ENCODE measurements at regions not wholly inside any gene's neighbourhood (a gene's known extent, or its start where the extent isn't known, plus 50 kb on each side); places are given as distances from the start of the nearest gene placed in this dataset.

DNA sequence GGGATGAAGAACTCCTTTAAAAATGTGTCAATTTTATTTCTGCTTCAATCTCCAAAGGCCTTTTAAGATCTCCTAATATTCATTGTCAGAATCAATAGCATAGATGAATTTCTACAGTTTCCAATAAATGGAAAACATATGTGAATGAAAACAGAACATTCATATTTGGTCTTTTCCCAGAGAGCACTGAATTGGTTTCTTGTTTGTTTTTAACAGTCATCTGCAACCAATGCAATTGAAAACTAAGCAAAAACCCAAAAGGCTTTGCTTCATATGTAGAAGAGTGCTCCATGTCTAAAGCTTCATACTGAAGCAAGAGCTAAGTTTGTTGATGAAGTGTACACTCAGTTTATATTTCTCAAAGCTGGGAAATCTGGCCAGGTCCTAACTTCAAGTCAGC is 426.5 kb upstream of the CDIN1 start (continued):
- TF ChIP-seq POU2F2 (IDR thresholded peaks at IDR 0.05; ENCODE audit: borderline replicate concordance, low read depth, low read length) = no peak
- no peak for TF ChIP-seq TARDBP (IDR thresholded peaks at IDR 0.05; ENCODE audit: borderline replicate concordance)
- TF ChIP-seq SMARCA5 (IDR thresholded peaks at IDR 0.05) = no peak
- TF ChIP-seq BACH1 (IDR thresholded peaks at IDR 0.05; ENCODE audit: borderline replicate concordance) = no peak

- no peaks in the 10 kb centered on the region for H3K79me2 ChIP-seq (ENCODE audit: control insufficient read depth, insufficient read depth, low read length)
- TF ChIP-seq SPI1 (IDR thresholded peaks at IDR 0.05; ENCODE audit: borderline replicate concordance, insufficient read depth, low read depth, low read length) (no peak), ZSCAN29 (IDR thresholded peaks at IDR 0.05) (no peak), JUNB (IDR thresholded peaks at IDR 0.05) (no peak), RBBP5 (conservative IDR thresholded peaks at IDR 0.05) (no peak), PML (IDR thresholded peaks at IDR 0.05; ENCODE audit: low read length) (no peak), SREBF2 (IDR thresholded peaks at IDR 0.05; ENCODE audit: low read length) (no peak), BMI1 (IDR thresholded peaks at IDR 0.05; ENCODE audit: borderline replicate concordance) (no peak), MEF2B (IDR thresholded peaks at IDR 0.05; ENCODE audit: partially characterized antibody, poor library complexity, severe bottlenecking) (no peak), WRNIP1 (IDR thresholded peaks at IDR 0.05; ENCODE audit: borderline replicate concordance, low read depth, low read length) (no peak), MXI1 (IDR thresholded peaks at IDR 0.05; ENCODE audit: low read depth, low read length) (no peak), ZNF274 (IDR thresholded peaks at IDR 0.05; ENCODE audit: insufficient read depth, insufficient read length) (no peak), CREB1 (IDR thresholded peaks at IDR 0.05; ENCODE audit: low read depth) (no peak), NR2F1 (conservative IDR thresholded peaks at IDR 0.05) (no peak), IRF4 (IDR thresholded peaks at IDR 0.05; ENCODE audit: low read depth, low read length) (no peak), IRF3 (IDR thresholded peaks at IDR 0.05) (no peak), RELA (IDR thresholded peaks at IDR 0.05; ENCODE audit: borderline replicate concordance, partially characterized antibody) (no peak), SP1 (IDR thresholded peaks at IDR 0.05; ENCODE audit: low read depth, low read length) (no peak), HDGF (IDR thresholded peaks at IDR 0.05) (no peak), POLR2AphosphoS5 (IDR thresholded peaks at IDR 0.05; ENCODE audit: low read length) (no peak)
- TF ChIP-seq, protein P1, sequence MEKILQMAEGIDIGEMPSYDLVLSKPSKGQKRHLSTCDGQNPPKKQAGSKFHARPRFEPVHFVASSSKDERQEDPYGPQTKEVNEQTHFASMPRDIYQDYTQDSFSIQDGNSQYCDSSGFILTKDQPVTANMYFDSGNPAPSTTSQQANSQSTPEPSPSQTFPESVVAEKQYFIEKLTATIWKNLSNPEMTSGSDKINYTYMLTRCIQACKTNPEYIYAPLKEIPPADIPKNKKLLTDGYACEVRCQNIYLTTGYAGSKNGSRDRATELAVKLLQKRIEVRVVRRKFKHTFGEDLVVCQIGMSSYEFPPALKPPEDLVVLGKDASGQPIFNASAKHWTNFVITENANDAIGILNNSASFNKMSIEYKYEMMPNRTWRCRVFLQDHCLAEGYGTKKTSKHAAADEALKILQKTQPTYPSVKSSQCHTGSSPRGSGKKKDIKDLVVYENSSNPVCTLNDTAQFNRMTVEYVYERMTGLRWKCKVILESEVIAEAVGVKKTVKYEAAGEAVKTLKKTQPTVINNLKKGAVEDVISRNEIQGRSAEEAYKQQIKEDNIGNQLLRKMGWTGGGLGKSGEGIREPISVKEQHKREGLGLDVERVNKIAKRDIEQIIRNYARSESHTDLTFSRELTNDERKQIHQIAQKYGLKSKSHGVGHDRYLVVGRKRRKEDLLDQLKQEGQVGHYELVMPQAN (conservative IDR thresholded peaks at IDR 0.05) = no peak
- no peak for DNase-seq (ENCODE audit: low read depth, low spot score)
- intact Hi-C loops (cut with micrococcal nuclease; ENCODE audit: unreplicated experiment) (no loop called here), in situ Hi-C loops (cut with MboI) (no loop called here)
- no peaks in the 10 kb centered on the region for H3K36me3 ChIP-seq (ENCODE audit: control insufficient read depth in 2 of 2, insufficient read depth in 2 of 2, low read length in 1 of 2)
- H3K27ac ChIP-seq (ENCODE audit: control insufficient read depth, insufficient read depth) = no peak overlapping the region
- BruUV-seq (replicated peaks) = no TSS peak
- ChIA-PET CTCF (no interaction called here), SMC1A (ENCODE audit: uncharacterized antibody, unreplicated experiment) (no interaction called here), RAD21 (ENCODE audit: unreplicated experiment) (no interaction called here), POLR2A (no interaction called here)
- no peak overlapping the region for H2AFZ ChIP-seq (ENCODE audit: control insufficient read depth, low read depth, low read length)
- no peak for ATAC-seq
- WGBS (ENCODE audit: insufficient coverage, insufficient replicate concordance, low lambda C conversion rate, missing lambda C conversion rate) = 64% methylated on average over 1 of the region's 1 CpG
- H4K20me1 ChIP-seq (ENCODE audit: control insufficient read depth, insufficient read depth) = no peaks in the 10 kb centered on the region
- H3K4me1 ChIP-seq (ENCODE audit: control insufficient read depth, insufficient read depth, low read length) = no peaks in the 10 kb centered on the region
- no peaks in the 10 kb centered on the region for H3K9me3 ChIP-seq (replicated peaks; ENCODE audit: control insufficient read depth, insufficient read depth, low read length)
- FAIRE-seq = no peak
- no peaks in the 10 kb centered on the region for H3K27me3 ChIP-seq (replicated peaks in 1 of 2; ENCODE audit: control insufficient read depth in 2 of 2, insufficient read depth in 2 of 2, low read length in 1 of 2)
- H3K4me2 ChIP-seq (ENCODE audit: control insufficient read depth, insufficient read depth) = no peak overlapping the region
- H3K9ac ChIP-seq (ENCODE audit: control insufficient read depth, insufficient read depth, low read length) = no peak overlapping the region
- no peak overlapping the region for H3K4me3 ChIP-seq
Measured at GRCh38 chr15:36156879-36157427, 422.5 kb upstream of the CDIN1 start.

Measured in GM12878 (cell line).